Caco-2 (cell line): ENCODE measurements at regions not wholly inside any gene's neighbourhood (a gene's known extent, or its start where the extent isn't known, plus 50 kb on each side); places are given as distances from the start of the nearest gene placed in this dataset.

Experiments
- BruUV-seq: library from RNA; stranded (reverse); fragments of 400-500 nt; replicated peaks from 2 replicates; lab custom pipeline; 2021; lab: Mats Ljungman, UMichigan
- CTCF ChIA-PET: fragments of 300-600 bp; sonication (Branson Sonifier 250); formaldehyde crosslinking; loops from one replicate; lab custom pipeline; 2022; ENCODE audit warnings: antibody characterized with exemption; lab: Charles Lee
- POLR2A ChIA-PET: fragments of 300-600 bp; sonication (Branson Sonifier 250); formaldehyde crosslinking; loops from one replicate; lab custom pipeline; 2022; ENCODE audit warnings: antibody characterized with exemption; lab: Charles Lee
- DNase-seq, 2 experiments: peaks; one replicate each; pipeline versions ENCODE4 v3.0.0 to v3.0.0-alpha.2; 2020 to 2022
- H3K27me3 ChIP-seq: replicated peaks from 2 replicates; pipeline ENCODE4 v1.6.0; 2011; ENCODE audit warnings: low read length; ENCODE audit not compliant: control insufficient read depth, insufficient read depth
- H3K36me3 ChIP-seq: 2 replicates; pipeline ENCODE4 v1.5.1; 2011; ENCODE audit warnings: low read length; ENCODE audit not compliant: control insufficient read depth, insufficient read depth
- H3K4me1 ChIP-seq: fragments of 250-450 bp; sonication (Bioruptor Pico); 2 replicates; pipeline ENCODE4 v1.5.1; 2020; ENCODE audit warnings: mild to moderate bottlenecking
- H3K4me3 ChIP-seq: 2 replicates; pipeline ENCODE4 v1.5.1; 2011; ENCODE audit warnings: low read depth, mild to moderate bottlenecking, control low read depth, low read length
- H3K9me3 ChIP-seq: fragments of 250-450 bp; sonication (Bioruptor Pico); 2 replicates; pipeline ENCODE4 v1.5.1; 2020; ENCODE audit warnings: mild to moderate bottlenecking, moderate library complexity
- H3K27ac Mint-ChIP-seq: one replicate; pipeline ENCODE4 v1.8.0; 2022; ENCODE audit warnings: mixed read lengths; ENCODE audit not compliant: unreplicated experiment
- H3K27me3 Mint-ChIP-seq: one replicate; pipeline ENCODE4 v1.8.0; 2022; ENCODE audit warnings: mixed read lengths; ENCODE audit not compliant: insufficient read depth, unreplicated experiment
- H3K36me3 Mint-ChIP-seq: one replicate; pipeline ENCODE4 v1.8.0; 2022; ENCODE audit warnings: mild to moderate bottlenecking, mixed read lengths; ENCODE audit not compliant: insufficient read depth, unreplicated experiment
- H3K4me1 Mint-ChIP-seq: one replicate; pipeline ENCODE4 v1.8.0; 2022; ENCODE audit warnings: low read depth, mixed read lengths; ENCODE audit not compliant: unreplicated experiment
- H3K4me3 Mint-ChIP-seq: one replicate; pipeline ENCODE4 v1.8.0; 2022; ENCODE audit warnings: mild to moderate bottlenecking, moderate library complexity, mixed read lengths; ENCODE audit not compliant: unreplicated experiment
- H3K9me3 Mint-ChIP-seq: one replicate; pipeline ENCODE4 v1.8.0; 2022; ENCODE audit warnings: mixed read lengths; ENCODE audit not compliant: unreplicated experiment
- CTCF ChIP-seq, 2 experiments: fragments of 200-600 bp in 1 of 2; IDR thresholded peaks; 1 replicate in 1 of 2; 2 replicates in 1 of 2; pipeline versions ENCODE4 v1.5.1 to v1.8.0; 2011 to 2022; ENCODE audit warnings: antibody characterized with exemption in 1 of 2, control low read depth in 1 of 2, inconsistent platforms in 1 of 2, low read depth in 1 of 2, low read length in 1 of 2, mild to moderate bottlenecking in 1 of 2, moderate library complexity in 1 of 2; ENCODE audit not compliant: insufficient read depth in 1 of 2, severe bottlenecking in 1 of 2, unreplicated experiment in 1 of 2
- intact Hi-C: fragments of 100-400 bp; cut with micrococcal nuclease; formaldehyde crosslinking; loops from one replicate; pipeline ENCODE4 v1.10.0; 2022; ENCODE audit not compliant: unreplicated experiment

- no peaks in the 10 kb centered on the region for H3K27me3 ChIP-seq
- H3K4me1 ChIP-seq: no peaks in the 10 kb centered on the region
- no peak overlapping the region for H3K4me3 ChIP-seq
- no peaks in the 10 kb centered on the region for H3K27me3 Mint-ChIP-seq
- CTCF ChIA-PET: no interaction called here
- POLR2A ChIA-PET: no interaction called here
- no peaks in the 10 kb centered on the region for H3K9me3 ChIP-seq
- no peaks in the 10 kb centered on the region for H3K36me3 Mint-ChIP-seq
- H3K4me3 Mint-ChIP-seq: no peak overlapping the region
- no peak overlapping the region for H3K27ac Mint-ChIP-seq
- BruUV-seq: no TSS peak
- no peaks in the 10 kb centered on the region for H3K36me3 ChIP-seq
- no peaks in the 10 kb centered on the region for H3K9me3 Mint-ChIP-seq
- no peak for TF ChIP-seq CTCF (IDR thresholded peaks at IDR 0.05; ENCODE audit: insufficient read depth in 1 of 2, low read depth in 1 of 2, low read length in 1 of 2, severe bottlenecking in 1 of 2, unreplicated experiment in 1 of 2)
- no peaks in the 10 kb centered on the region for H3K4me1 Mint-ChIP-seq
- DNase-seq: no peak
- intact Hi-C loops: no loop called here
These were observed 537.1 kb upstream of the MEX3C start for GRCh38 chr18:51734576-51734975.

- H3K27ac Mint-ChIP-seq: no peak overlapping the region
- no peaks in the 10 kb centered on the region for H3K9me3 Mint-ChIP-seq
- no peak overlapping the region for H3K4me3 Mint-ChIP-seq
- ChIA-PET POLR2A (no interaction called here), CTCF (no interaction called here)
- BruUV-seq: no TSS peak
- Histone ChIP-seq H3K36me3 (no peaks in the 10 kb centered on the region), H3K27me3 (no peaks in the 10 kb centered on the region), H3K4me3 (no peak overlapping the region), H3K9me3 (no peaks in the 10 kb centered on the region), H3K4me1 (no peaks in the 10 kb centered on the region)
- DNase-seq: no peak
- TF ChIP-seq CTCF (IDR thresholded peaks at IDR 0.05; ENCODE audit: insufficient read depth in 1 of 2, low read depth in 1 of 2, low read length in 1 of 2, severe bottlenecking in 1 of 2, unreplicated experiment in 1 of 2): no peak
- H3K36me3 Mint-ChIP-seq: no peaks in the 10 kb centered on the region
- no peaks in the 10 kb centered on the region for H3K4me1 Mint-ChIP-seq
- no peaks in the 10 kb centered on the region for H3K27me3 Mint-ChIP-seq
- intact Hi-C loops: no loop called here
These were observed 541.7 kb upstream of the MEX3C start for GRCh38 chr18:51739044-51739666.

GRCh38 chr18:51751901-51752300, 554.4 kb upstream of the MEX3C start:
- Histone ChIP-seq H3K36me3 (no peaks in the 10 kb centered on the region), H3K4me3 (no peak overlapping the region), H3K9me3 (no peaks in the 10 kb centered on the region), H3K4me1 (no peaks in the 10 kb centered on the region), H3K27me3 (no peaks in the 10 kb centered on the region)
- Mint-ChIP-seq H3K36me3 (no peaks in the 10 kb centered on the region), H3K4me3 (no peak overlapping the region), H3K27ac (no peak overlapping the region), H3K9me3 (no peaks in the 10 kb centered on the region), H3K27me3 (no peaks in the 10 kb centered on the region), H3K4me1 (no peaks in the 10 kb centered on the region)
- no peak for DNase-seq
- ChIA-PET CTCF (no interaction called here), POLR2A (no interaction called here)
- no TSS peak for BruUV-seq
- no peak for TF ChIP-seq CTCF (IDR thresholded peaks at IDR 0.05; ENCODE audit: insufficient read depth in 1 of 2, low read depth in 1 of 2, low read length in 1 of 2, severe bottlenecking in 1 of 2, unreplicated experiment in 1 of 2)
- intact Hi-C loops: no loop called here
